GM23338 (cell line): ENCODE measurements at regions not wholly inside any gene's neighbourhood (a gene's known extent, or its start where the extent isn't known, plus 50 kb on each side); places are given as distances from the start of the nearest gene placed in this dataset.

Source experiments
- ATAC-seq: fragments of 200-7000 bp; cut with Tn5 transposase; 3 replicates; pipeline ENCODE4 v1.9.1; 2020
- DNase-seq: peaks from one replicate; pipeline ENCODE4 v3.0.0-alpha.2; 2015; ENCODE audit warnings: low spot score
- H2AFZ ChIP-seq: fragments of 200-600 bp; sonication (generic); 2 replicates; pipeline ENCODE4 v1.8.0; 2016; ENCODE audit warnings: antibody characterized with exemption, mild to moderate bottlenecking, moderate library complexity
- H3F3A ChIP-seq: fragments of 200-600 bp; sonication (generic); replicated peaks from 2 replicates; pipeline ENCODE4 v1.8.0; 2017; ENCODE audit warnings: antibody characterized with exemption, mixed run types, low read depth
- H3K27ac ChIP-seq: fragments of 200-600 bp; sonication (generic); 2 replicates; pipeline ENCODE4 v1.6.1; 2016; ENCODE audit warnings: low read depth
- H3K27me3 ChIP-seq: fragments of 200-600 bp; sonication (generic); 2 replicates; pipeline ENCODE4 v1.8.0; 2016; ENCODE audit warnings: mild to moderate bottlenecking, mixed run types, moderate library complexity; ENCODE audit not compliant: insufficient read depth
- H3K36me3 ChIP-seq: fragments of 200-600 bp; sonication (generic); 2 replicates; pipeline ENCODE4 v1.8.0; 2016; ENCODE audit warnings: mild to moderate bottlenecking; ENCODE audit not compliant: insufficient read depth
- H3K4me1 ChIP-seq: fragments of 200-600 bp; sonication (generic); 2 replicates; pipeline ENCODE4 v1.8.0; 2016; ENCODE audit warnings: mild to moderate bottlenecking, moderate library complexity; ENCODE audit not compliant: insufficient read depth
- H3K4me2 ChIP-seq: fragments of 200-600 bp; sonication (generic); 2 replicates; pipeline ENCODE4 v1.7.1; 2017; ENCODE audit warnings: mixed run types
- H3K4me3 ChIP-seq: fragments of 200-600 bp; sonication (generic); 2 replicates; pipeline ENCODE4 v1.6.1; 2016; ENCODE audit warnings: mixed run types
- H3K79me2 ChIP-seq: fragments of 200-600 bp; sonication (generic); replicated peaks from 2 replicates; pipeline ENCODE4 v1.8.0; 2017; ENCODE audit warnings: mild to moderate bottlenecking; ENCODE audit not compliant: insufficient read depth
- H3K9me2 ChIP-seq: fragments of 200-600 bp; sonication (generic); 2 replicates; pipeline ENCODE4 v1.8.0; 2017; ENCODE audit not compliant: insufficient read depth
- H4K20me1 ChIP-seq: fragments of 200-600 bp; sonication (generic); replicated peaks from 2 replicates; pipeline ENCODE4 v1.8.0; 2017; ENCODE audit warnings: mild to moderate bottlenecking; ENCODE audit not compliant: insufficient read depth
- H3K27ac Mint-ChIP-seq: 2 replicates; pipeline ENCODE4 v1.8.0; 2020; ENCODE audit warnings: inconsistent platforms, mild to moderate bottlenecking, moderate library complexity, mixed read lengths
- H3K27me3 Mint-ChIP-seq: 3 replicates; pipeline ENCODE4 v1.8.0; 2022; ENCODE audit warnings: low read depth, mild to moderate bottlenecking, moderate library complexity, mixed read lengths, inconsistent platforms; ENCODE audit not compliant: insufficient read depth, poor library complexity
- H3K36me3 Mint-ChIP-seq: 3 replicates; pipeline ENCODE4 v1.8.0; 2021; ENCODE audit warnings: low read depth, mild to moderate bottlenecking, inconsistent platforms, moderate library complexity, mixed read lengths
- H3K4me1 Mint-ChIP-seq: 3 replicates; pipeline ENCODE4 v1.8.0; 2020; ENCODE audit warnings: mild to moderate bottlenecking, inconsistent platforms, mixed read lengths
- H3K4me3 Mint-ChIP-seq: 3 replicates; pipeline ENCODE4 v1.8.0; 2021; ENCODE audit warnings: moderate library complexity, mild to moderate bottlenecking, inconsistent platforms, mixed read lengths
- H3K9me3 Mint-ChIP-seq: 3 replicates; pipeline ENCODE4 v1.8.0; 2020; ENCODE audit warnings: moderate library complexity, mild to moderate bottlenecking, inconsistent platforms, mixed read lengths
- CREB1 ChIP-seq: fragments of 250-450 bp; sonication (Bioruptor Pico); IDR thresholded peaks from 2 replicates; pipeline ENCODE4 v1.5.0; 2020; ENCODE audit warnings: low read depth, mild to moderate bottlenecking, moderate library complexity
- CTCF ChIP-seq, 2 experiments: fragments of 200-600 bp in 1 of 2; sonication (generic) in 1 of 2; conservative IDR thresholded peaks; 2 replicates each; pipeline versions ENCODE4 v1.5.1 to v1.6.1; 2016 to 2017; ENCODE audit warnings: antibody characterized with exemption in 2 of 2, low read depth in 2 of 2, mild to moderate bottlenecking in 2 of 2, moderate library complexity in 1 of 2
- EZH2 ChIP-seq: fragments of 200-600 bp; sonication (generic); IDR thresholded peaks from one replicate; pipeline ENCODE4 v1.8.0; 2017; ENCODE audit warnings: antibody characterized with exemption, mild to moderate bottlenecking, low read depth; ENCODE audit not compliant: unreplicated experiment
- EZH2phosphoT487 ChIP-seq: fragments of 200-600 bp; sonication (generic); IDR thresholded peaks from one replicate; pipeline ENCODE4 v1.8.1; 2018; ENCODE audit warnings: antibody characterized with exemption; ENCODE audit not compliant: unreplicated experiment
- NANOG ChIP-seq: IDR thresholded peaks from 2 replicates; pipeline ENCODE4 v1.6.1; 2016; ENCODE audit warnings: antibody characterized with exemption, borderline replicate concordance
- POLR2AphosphoS5 ChIP-seq: IDR thresholded peaks from 2 replicates; pipeline ENCODE4 v1.6.1; 2016; ENCODE audit warnings: antibody characterized with exemption, low read depth
- STAT1 ChIP-seq: IDR thresholded peaks from one replicate; pipeline ENCODE4 v1.6.1; 2016; ENCODE audit warnings: antibody characterized with exemption; ENCODE audit not compliant: unreplicated experiment
- ZNF114 ChIP-seq: fragments of 250-450 bp; sonication (Bioruptor Pico); IDR thresholded peaks from 2 replicates; pipeline ENCODE4 v1.5.0; 2020; ENCODE audit warnings: mild to moderate bottlenecking, moderate library complexity
- ZNF331 ChIP-seq: fragments of 250-450 bp; sonication (Bioruptor Pico); IDR thresholded peaks from 2 replicates; pipeline ENCODE4 v1.5.0; 2020; ENCODE audit warnings: low read depth, mild to moderate bottlenecking, moderate library complexity
- TF ChIP-seq, protein P1 (sequence below): IDR thresholded peaks from 2 replicates; pipeline ENCODE4 v1.6.1; 2016; ENCODE audit warnings: antibody characterized with exemption
- TF ChIP-seq, protein P2 (sequence below): IDR thresholded peaks from one replicate; pipeline ENCODE4 v1.6.1; 2018; ENCODE audit warnings: antibody characterized with exemption; ENCODE audit not compliant: unreplicated experiment
- TF ChIP-seq, protein P3 (sequence below): fragments of 250-450 bp; sonication (Bioruptor Pico); IDR thresholded peaks from 2 replicates; pipeline ENCODE4 v1.5.0; 2020; ENCODE audit warnings: mild to moderate bottlenecking, moderate library complexity

DNA sequence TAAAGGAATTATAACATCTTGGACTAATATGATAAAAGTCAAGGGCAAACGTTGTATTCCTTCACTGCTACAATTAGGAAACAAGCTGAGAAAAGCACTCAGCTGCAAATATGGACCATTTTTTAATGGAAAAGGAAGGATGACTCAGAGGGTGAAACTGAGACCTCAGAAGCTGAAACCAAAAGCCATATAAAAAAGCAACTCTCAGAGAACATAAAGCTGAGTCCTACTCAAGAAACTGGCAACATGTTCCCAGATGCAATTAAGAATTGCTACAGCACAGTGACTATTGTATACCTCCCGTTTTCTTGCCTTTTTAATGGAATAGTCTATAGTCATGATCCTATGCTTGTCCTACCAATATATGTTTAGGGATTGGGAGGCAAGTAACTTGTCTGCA is 1106.4 kb upstream of the INTU start (continued):
- TF ChIP-seq, protein P1, sequence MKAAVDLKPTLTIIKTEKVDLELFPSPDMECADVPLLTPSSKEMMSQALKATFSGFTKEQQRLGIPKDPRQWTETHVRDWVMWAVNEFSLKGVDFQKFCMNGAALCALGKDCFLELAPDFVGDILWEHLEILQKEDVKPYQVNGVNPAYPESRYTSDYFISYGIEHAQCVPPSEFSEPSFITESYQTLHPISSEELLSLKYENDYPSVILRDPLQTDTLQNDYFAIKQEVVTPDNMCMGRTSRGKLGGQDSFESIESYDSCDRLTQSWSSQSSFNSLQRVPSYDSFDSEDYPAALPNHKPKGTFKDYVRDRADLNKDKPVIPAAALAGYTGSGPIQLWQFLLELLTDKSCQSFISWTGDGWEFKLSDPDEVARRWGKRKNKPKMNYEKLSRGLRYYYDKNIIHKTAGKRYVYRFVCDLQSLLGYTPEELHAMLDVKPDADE = no peak
- TF ChIP-seq EZH2phosphoT487 = no peak

DNA sequence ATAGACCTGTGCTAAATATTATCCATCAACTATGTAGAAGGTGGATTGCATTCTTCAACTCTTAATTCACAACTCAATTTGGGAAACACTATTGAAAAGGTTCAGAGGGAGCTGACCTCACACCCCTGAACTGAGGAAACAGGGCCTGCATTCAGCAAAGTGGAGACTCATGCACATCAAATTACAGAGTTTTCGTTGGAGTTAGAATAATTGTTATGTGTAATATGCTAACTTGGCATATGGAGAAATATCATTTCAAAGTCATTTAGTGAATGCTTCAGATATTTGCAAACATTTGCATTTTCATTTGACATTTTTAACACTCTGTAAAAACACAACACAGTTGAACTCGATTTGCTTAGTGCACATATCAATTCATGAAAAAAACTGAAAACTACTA is 1102.8 kb upstream of the INTU start:
- no peak overlapping the region for H2AFZ ChIP-seq
- peaks cover 3% of the 10 kb centered on the region; the same call in 1 of the 2 replicates for H3K9me2 ChIP-seq
- peaks cover 8% of the 10 kb centered on the region for H3K9me3 Mint-ChIP-seq
- no peaks in the 10 kb centered on the region for H3F3A ChIP-seq
- no peaks in the 10 kb centered on the region for H4K20me1 ChIP-seq
- H3K4me1 Mint-ChIP-seq = peaks cover 10% of the 10 kb centered on the region; the same call in 1 of the 3 replicates
- no peaks in the 10 kb centered on the region for H3K4me1 ChIP-seq
- H3K36me3 Mint-ChIP-seq = peaks cover 9% of the 10 kb centered on the region
- ATAC-seq (no peak), DNase-seq (no peak)
- no peaks in the 10 kb centered on the region for H3K27me3 ChIP-seq
- peaks cover 2% of the 10 kb centered on the region for H3K27me3 Mint-ChIP-seq
- H3K4me2 ChIP-seq = no peak overlapping the region
- H3K27ac Mint-ChIP-seq = no peak overlapping the region; the same call in 1 of the 2 replicates
- H3K4me3 ChIP-seq = no peak overlapping the region
- no peak overlapping the region for H3K4me3 Mint-ChIP-seq
- no peaks in the 10 kb centered on the region for H3K79me2 ChIP-seq
- no peaks in the 10 kb centered on the region for H3K36me3 ChIP-seq
- H3K27ac ChIP-seq = no peak overlapping the region
- TF ChIP-seq EZH2 = no peak
- no peak for TF ChIP-seq CTCF (conservative IDR thresholded peaks at IDR 0.05; ENCODE audit: low read depth in 2 of 2)
- no peak for TF ChIP-seq STAT1
- no peak for TF ChIP-seq CREB1
- no peak for TF ChIP-seq EZH2phosphoT487
- no peak for TF ChIP-seq ZNF114 (CRISPR knock-in tag)
- TF ChIP-seq POLR2AphosphoS5 = no peak
- TF ChIP-seq, protein P2, sequence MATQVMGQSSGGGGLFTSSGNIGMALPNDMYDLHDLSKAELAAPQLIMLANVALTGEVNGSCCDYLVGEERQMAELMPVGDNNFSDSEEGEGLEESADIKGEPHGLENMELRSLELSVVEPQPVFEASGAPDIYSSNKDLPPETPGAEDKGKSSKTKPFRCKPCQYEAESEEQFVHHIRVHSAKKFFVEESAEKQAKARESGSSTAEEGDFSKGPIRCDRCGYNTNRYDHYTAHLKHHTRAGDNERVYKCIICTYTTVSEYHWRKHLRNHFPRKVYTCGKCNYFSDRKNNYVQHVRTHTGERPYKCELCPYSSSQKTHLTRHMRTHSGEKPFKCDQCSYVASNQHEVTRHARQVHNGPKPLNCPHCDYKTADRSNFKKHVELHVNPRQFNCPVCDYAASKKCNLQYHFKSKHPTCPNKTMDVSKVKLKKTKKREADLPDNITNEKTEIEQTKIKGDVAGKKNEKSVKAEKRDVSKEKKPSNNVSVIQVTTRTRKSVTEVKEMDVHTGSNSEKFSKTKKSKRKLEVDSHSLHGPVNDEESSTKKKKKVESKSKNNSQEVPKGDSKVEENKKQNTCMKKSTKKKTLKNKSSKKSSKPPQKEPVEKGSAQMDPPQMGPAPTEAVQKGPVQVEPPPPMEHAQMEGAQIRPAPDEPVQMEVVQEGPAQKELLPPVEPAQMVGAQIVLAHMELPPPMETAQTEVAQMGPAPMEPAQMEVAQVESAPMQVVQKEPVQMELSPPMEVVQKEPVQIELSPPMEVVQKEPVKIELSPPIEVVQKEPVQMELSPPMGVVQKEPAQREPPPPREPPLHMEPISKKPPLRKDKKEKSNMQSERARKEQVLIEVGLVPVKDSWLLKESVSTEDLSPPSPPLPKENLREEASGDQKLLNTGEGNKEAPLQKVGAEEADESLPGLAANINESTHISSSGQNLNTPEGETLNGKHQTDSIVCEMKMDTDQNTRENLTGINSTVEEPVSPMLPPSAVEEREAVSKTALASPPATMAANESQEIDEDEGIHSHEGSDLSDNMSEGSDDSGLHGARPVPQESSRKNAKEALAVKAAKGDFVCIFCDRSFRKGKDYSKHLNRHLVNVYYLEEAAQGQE = no peak
- no peak for TF ChIP-seq NANOG
- TF ChIP-seq, protein P1 = no peak
- TF ChIP-seq, protein P3, sequence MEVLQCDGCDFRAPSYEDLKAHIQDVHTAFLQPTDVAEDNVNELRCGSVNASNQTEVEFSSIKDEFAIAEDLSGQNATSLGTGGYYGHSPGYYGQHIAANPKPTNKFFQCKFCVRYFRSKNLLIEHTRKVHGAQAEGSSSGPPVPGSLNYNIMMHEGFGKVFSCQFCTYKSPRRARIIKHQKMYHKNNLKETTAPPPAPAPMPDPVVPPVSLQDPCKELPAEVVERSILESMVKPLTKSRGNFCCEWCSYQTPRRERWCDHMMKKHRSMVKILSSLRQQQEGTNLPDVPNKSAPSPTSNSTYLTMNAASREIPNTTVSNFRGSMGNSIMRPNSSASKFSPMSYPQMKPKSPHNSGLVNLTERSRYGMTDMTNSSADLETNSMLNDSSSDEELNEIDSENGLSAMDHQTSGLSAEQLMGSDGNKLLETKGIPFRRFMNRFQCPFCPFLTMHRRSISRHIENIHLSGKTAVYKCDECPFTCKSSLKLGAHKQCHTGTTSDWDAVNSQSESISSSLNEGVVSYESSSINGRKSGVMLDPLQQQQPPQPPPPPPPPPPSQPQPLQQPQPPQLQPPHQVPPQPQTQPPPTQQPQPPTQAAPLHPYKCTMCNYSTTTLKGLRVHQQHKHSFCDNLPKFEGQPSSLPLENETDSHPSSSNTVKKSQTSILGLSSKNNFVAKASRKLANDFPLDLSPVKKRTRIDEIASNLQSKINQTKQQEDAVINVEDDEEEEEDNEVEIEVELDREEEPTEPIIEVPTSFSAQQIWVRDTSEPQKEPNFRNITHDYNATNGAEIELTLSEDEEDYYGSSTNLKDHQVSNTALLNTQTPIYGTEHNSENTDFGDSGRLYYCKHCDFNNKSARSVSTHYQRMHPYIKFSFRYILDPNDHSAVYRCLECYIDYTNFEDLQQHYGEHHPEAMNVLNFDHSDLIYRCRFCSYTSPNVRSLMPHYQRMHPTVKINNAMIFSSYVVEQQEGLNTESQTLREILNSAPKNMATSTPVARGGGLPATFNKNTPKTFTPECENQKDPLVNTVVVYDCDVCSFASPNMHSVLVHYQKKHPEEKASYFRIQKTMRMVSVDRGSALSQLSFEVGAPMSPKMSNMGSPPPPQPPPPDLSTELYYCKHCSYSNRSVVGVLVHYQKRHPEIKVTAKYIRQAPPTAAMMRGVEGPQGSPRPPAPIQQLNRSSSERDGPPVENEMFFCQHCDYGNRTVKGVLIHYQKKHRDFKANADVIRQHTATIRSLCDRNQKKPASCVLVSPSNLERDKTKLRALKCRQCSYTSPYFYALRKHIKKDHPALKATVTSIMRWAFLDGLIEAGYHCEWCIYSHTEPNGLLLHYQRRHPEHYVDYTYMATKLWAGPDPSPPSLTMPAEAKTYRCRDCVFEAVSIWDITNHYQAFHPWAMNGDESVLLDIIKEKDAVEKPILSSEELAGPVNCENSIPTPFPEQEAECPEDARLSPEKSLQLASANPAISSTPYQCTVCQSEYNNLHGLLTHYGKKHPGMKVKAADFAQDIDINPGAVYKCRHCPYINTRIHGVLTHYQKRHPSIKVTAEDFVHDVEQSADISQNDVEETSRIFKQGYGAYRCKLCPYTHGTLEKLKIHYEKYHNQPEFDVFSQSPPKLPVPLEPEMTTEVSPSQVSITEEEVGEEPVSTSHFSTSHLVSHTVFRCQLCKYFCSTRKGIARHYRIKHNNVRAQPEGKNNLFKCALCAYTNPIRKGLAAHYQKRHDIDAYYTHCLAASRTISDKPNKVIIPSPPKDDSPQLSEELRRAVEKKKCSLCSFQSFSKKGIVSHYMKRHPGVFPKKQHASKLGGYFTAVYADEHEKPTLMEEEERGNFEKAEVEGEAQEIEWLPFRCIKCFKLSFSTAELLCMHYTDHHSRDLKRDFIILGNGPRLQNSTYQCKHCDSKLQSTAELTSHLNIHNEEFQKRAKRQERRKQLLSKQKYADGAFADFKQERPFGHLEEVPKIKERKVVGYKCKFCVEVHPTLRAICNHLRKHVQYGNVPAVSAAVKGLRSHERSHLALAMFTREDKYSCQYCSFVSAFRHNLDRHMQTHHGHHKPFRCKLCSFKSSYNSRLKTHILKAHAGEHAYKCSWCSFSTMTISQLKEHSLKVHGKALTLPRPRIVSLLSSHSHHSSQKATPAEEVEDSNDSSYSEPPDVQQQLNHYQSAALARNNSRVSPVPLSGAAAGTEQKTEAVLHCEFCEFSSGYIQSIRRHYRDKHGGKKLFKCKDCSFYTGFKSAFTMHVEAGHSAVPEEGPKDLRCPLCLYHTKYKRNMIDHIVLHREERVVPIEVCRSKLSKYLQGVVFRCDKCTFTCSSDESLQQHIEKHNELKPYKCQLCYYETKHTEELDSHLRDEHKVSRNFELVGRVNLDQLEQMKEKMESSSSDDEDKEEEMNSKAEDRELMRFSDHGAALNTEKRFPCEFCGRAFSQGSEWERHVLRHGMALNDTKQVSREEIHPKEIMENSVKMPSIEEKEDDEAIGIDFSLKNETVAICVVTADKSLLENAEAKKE = no peak
- TF ChIP-seq ZNF331 (CRISPR knock-in tag) = no peak
